Lower lobe of right lung (tissue), 2 donors: ENCODE measurements at regions not wholly inside any gene's neighbourhood (a gene's known extent, or its start where the extent isn't known, plus 50 kb on each side); places are given as distances from the start of the nearest gene placed in this dataset.

Experiments used
- ATAC-seq, 2 donors: fragments of 200-7000 bp; cut with Tn5 transposase; one replicate each; pipeline ENCODE4 v1.9.1; 2020 to 2022; ENCODE audit warnings: mild to moderate bottlenecking in 2 of 2, moderate library complexity in 2 of 2
- DNase-seq: peaks from one replicate; pipeline ENCODE4 v3.0.0-alpha.2; 2020
- H3K27ac ChIP-seq: fragments of 200-600 bp; one replicate; pipeline ENCODE4 v1.8.0; 2022
- H3K27me3 ChIP-seq: fragments of 200-600 bp; one replicate; pipeline ENCODE4 v1.8.0; 2022; ENCODE audit warnings: low read depth
- H3K36me3 ChIP-seq: fragments of 200-600 bp; one replicate; pipeline ENCODE4 v1.8.0; 2022; ENCODE audit warnings: mild to moderate bottlenecking
- H3K4me1 ChIP-seq: fragments of 200-600 bp; one replicate; pipeline ENCODE4 v1.8.0; 2022
- H3K4me3 ChIP-seq: fragments of 200-600 bp; one replicate; pipeline ENCODE4 v1.8.0; 2022; ENCODE audit warnings: mild to moderate bottlenecking
- H3K9me3 ChIP-seq: fragments of 200-600 bp; one replicate; pipeline ENCODE4 v1.8.0; 2022
- intact Hi-C: fragments of 100-400 bp; cut with DNase I; formaldehyde crosslinking; loops from one replicate; pipeline ENCODE4 v1.11.0; 2022
- TF ChIP-seq, protein P1 (sequence below): fragments of 200-600 bp; IDR thresholded peaks from one replicate; pipeline ENCODE4 v1.8.0; 2022; ENCODE audit warnings: antibody characterized with exemption, mild to moderate bottlenecking
- donor health status: DM: no; HTN: yes; CAD: no; lungs with severe emphysema.

- no peaks in the 10 kb centered on the region for H3K9me3 ChIP-seq
- peak; percentile 92 to 95 for ATAC-seq
- intact Hi-C loops = no loop called here
- H3K27ac ChIP-seq = peak overlapping the region; percentile 79
- DNase-seq = peak; percentile 86
- peaks cover 4% of the 10 kb centered on the region for H3K27me3 ChIP-seq
- TF ChIP-seq, protein P1, sequence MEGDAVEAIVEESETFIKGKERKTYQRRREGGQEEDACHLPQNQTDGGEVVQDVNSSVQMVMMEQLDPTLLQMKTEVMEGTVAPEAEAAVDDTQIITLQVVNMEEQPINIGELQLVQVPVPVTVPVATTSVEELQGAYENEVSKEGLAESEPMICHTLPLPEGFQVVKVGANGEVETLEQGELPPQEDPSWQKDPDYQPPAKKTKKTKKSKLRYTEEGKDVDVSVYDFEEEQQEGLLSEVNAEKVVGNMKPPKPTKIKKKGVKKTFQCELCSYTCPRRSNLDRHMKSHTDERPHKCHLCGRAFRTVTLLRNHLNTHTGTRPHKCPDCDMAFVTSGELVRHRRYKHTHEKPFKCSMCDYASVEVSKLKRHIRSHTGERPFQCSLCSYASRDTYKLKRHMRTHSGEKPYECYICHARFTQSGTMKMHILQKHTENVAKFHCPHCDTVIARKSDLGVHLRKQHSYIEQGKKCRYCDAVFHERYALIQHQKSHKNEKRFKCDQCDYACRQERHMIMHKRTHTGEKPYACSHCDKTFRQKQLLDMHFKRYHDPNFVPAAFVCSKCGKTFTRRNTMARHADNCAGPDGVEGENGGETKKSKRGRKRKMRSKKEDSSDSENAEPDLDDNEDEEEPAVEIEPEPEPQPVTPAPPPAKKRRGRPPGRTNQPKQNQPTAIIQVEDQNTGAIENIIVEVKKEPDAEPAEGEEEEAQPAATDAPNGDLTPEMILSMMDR = peak; percentile 22
- H3K4me1 ChIP-seq = peaks cover 6% of the 10 kb centered on the region
- H3K36me3 ChIP-seq = no peaks in the 10 kb centered on the region
- H3K4me3 ChIP-seq = peak overlapping the region; percentile 59
These were observed 579.3 kb downstream of the BUD13 start for GRCh38 chr11:116193321-116194131.

DNA sequence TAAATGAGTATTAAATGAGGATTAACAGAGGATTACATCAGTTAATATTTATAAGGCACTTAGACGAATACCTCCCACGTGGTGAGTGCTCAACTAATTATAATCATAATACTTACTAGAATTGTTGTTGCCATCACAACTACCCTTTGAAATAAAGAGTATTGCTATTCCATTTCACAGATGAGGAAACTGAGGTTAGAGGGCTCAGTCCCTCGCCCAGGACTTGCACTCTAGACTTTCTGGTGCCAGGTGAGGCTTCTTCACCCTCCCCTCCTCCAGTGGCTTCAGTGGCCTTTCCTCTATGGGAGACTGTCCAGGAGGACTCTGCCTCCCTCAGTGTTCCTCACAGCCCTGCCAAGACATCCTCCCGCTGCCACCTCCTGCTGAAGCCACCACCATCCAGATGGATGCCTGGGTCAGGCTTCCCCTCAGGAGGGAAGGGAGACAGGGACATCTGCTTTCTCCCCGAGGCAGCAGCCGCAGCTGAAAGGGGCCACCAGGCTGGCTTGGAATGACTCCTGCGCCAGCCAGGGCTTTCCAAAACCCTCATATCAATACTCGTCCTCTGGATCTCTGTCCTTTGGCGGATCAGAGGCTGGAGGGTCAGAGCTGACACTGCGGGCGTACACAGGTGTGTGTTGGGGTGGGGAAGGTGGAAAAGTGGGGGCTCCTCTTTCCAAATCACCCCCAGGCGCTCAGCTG, 580.1 kb downstream of the BUD13 start:
- peak; percentile 5 to 26 for ATAC-seq
- Histone ChIP-seq H3K27me3 (peaks cover 4% of the 10 kb centered on the region), H3K36me3 (no peaks in the 10 kb centered on the region), H3K4me1 (peaks cover 6% of the 10 kb centered on the region), H3K9me3 (no peaks in the 10 kb centered on the region), H3K27ac (peak overlapping the region; percentile 79), H3K4me3 (peak overlapping the region; percentile 59)
- TF ChIP-seq, protein P1 = no peak
- DNase-seq = no peak
- intact Hi-C loops = no loop called here

- no peak overlapping the region for H3K27ac ChIP-seq
- H3K9me3 ChIP-seq = no peaks in the 10 kb centered on the region
- peaks cover 6% of the 10 kb centered on the region for H3K4me1 ChIP-seq
- no peak overlapping the region for H3K4me3 ChIP-seq
- intact Hi-C loops = no loop called here
- TF ChIP-seq, protein P1 = no peak
- no peak for DNase-seq
- no peak for ATAC-seq
- H3K27me3 ChIP-seq = peaks cover 4% of the 10 kb centered on the region
- no peaks in the 10 kb centered on the region for H3K36me3 ChIP-seq
These were observed 581.9 kb downstream of the BUD13 start for GRCh38 chr11:116190861-116191260.

- Histone ChIP-seq H3K9me3 (no peaks in the 10 kb centered on the region), H3K27me3 (peaks cover 4% of the 10 kb centered on the region), H3K27ac (no peak overlapping the region), H3K4me3 (no peak overlapping the region), H3K4me1 (peaks cover 6% of the 10 kb centered on the region), H3K36me3 (no peaks in the 10 kb centered on the region)
- ATAC-seq (no peak), DNase-seq (no peak)
- intact Hi-C loops = no loop called here
- TF ChIP-seq, protein P1 = no peak
These were observed 583.2 kb downstream of the BUD13 start for GRCh38 chr11:116189408-116190170.

- intact Hi-C loops = no loop called here
- ATAC-seq = no peak
- TF ChIP-seq, protein P1 = no peak
- Histone ChIP-seq H3K4me3 (no peak overlapping the region), H3K27ac (no peak overlapping the region), H3K27me3 (peaks cover 4% of the 10 kb centered on the region), H3K4me1 (no peaks in the 10 kb centered on the region), H3K36me3 (no peaks in the 10 kb centered on the region), H3K9me3 (no peaks in the 10 kb centered on the region)
- no peak for DNase-seq
These were observed 584.4 kb downstream of the BUD13 start for GRCh38 chr11:116188350-116188749.
